ENCODE measurements at regions not wholly inside any gene's neighbourhood (a gene's known extent, or its start where the extent isn't known, plus 50 kb on each side); places are given as distances from the start of the nearest gene placed in this dataset.

DNA sequence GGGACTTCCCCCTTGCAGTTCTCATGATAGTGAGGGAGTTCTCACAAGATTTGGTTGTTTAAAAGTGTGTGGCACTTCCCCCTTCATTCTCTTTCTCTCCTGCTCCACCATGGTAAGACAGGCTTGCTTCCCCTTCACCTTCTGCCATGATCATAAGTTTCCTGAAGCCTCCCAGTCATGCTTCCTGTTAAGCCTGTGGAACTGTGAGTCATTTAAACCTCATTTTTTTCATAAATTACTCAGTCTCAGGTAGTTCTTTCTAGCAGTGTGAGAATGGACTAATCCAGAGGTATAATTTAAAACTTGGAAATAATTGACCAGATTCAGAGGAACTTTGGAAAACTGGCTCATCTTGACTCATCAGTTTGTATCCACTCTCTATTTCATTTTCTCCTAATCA, 129.0 kb downstream of the TMEM47 start:
- no peak overlapping the region for H3K27ac Mint-ChIP-seq (ENCODE audit: unreplicated experiment)
- H3K9me3 Mint-ChIP-seq (ENCODE audit: low read depth), result no peaks in the 10 kb centered on the region
- TF ChIP-seq, protein P1, sequence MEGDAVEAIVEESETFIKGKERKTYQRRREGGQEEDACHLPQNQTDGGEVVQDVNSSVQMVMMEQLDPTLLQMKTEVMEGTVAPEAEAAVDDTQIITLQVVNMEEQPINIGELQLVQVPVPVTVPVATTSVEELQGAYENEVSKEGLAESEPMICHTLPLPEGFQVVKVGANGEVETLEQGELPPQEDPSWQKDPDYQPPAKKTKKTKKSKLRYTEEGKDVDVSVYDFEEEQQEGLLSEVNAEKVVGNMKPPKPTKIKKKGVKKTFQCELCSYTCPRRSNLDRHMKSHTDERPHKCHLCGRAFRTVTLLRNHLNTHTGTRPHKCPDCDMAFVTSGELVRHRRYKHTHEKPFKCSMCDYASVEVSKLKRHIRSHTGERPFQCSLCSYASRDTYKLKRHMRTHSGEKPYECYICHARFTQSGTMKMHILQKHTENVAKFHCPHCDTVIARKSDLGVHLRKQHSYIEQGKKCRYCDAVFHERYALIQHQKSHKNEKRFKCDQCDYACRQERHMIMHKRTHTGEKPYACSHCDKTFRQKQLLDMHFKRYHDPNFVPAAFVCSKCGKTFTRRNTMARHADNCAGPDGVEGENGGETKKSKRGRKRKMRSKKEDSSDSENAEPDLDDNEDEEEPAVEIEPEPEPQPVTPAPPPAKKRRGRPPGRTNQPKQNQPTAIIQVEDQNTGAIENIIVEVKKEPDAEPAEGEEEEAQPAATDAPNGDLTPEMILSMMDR (IDR thresholded peaks at IDR 0.05), result no peak
- H3K27me3 Mint-ChIP-seq (ENCODE audit: low read depth), result peaks cover 3% of the 10 kb centered on the region
- no peak for DNase-seq (ENCODE audit: low spot score)
- no peak overlapping the region for H3K4me3 Mint-ChIP-seq (ENCODE audit: unreplicated experiment)
- H3K36me3 Mint-ChIP-seq (ENCODE audit: low read depth), result no peaks in the 10 kb centered on the region
- H3K4me1 Mint-ChIP-seq (ENCODE audit: low read depth), result peaks cover 3% of the 10 kb centered on the region

DNA sequence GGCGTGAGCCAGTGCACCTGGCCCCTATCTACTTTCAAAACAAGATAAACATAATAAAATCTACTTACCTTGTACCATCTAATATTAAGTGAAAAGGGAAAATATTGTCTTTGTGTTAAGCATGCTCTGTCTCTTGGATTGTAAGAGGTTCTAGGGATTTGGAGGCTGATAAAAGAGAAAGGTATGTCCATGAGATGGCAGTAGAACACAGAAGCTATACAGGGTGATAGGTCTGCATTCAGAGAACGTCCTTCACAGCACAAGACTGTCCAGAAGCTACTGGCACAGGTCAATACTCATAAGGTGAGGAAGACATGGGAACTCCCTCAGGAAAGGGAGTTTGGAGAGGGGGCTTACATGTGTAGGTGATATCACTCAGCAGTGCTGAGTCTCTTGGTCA, 135.5 kb downstream of the TMEM47 start:
- Mint-ChIP-seq H3K36me3 (ENCODE audit: low read depth) (no peaks in the 10 kb centered on the region), H3K27me3 (ENCODE audit: low read depth) (no peaks in the 10 kb centered on the region), H3K4me1 (ENCODE audit: low read depth) (peaks cover 2% of the 10 kb centered on the region), H3K27ac (ENCODE audit: unreplicated experiment) (no peak overlapping the region), H3K4me3 (ENCODE audit: unreplicated experiment) (no peak overlapping the region), H3K9me3 (ENCODE audit: low read depth) (no peaks in the 10 kb centered on the region)
- TF ChIP-seq, protein P1 (IDR thresholded peaks at IDR 0.05), result peak; percentile 49
- DNase-seq (ENCODE audit: low spot score), result no peak

DNA sequence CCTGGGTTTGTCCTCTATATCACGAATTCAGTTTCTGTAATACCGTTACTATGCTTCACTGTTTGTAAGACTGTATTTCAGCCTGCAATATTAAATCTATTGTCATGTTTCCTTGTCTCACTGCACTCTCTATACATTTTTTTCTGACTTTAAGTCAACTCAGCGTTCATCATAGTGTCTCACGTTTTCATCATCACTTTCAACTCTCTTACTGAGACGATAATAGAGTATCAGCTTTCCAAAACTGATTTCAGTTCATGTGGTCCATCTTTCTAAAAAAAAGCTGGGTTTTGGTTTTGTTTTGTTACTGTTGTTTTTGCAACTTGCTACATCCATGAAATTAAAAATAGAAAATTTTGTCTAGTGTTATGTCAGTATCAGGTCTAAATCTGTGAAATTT, 147.7 kb downstream of the TMEM47 start:
- TF ChIP-seq, protein P1 (IDR thresholded peaks at IDR 0.05), result no peak
- H3K4me1 Mint-ChIP-seq (ENCODE audit: low read depth), result no peaks in the 10 kb centered on the region
- DNase-seq (ENCODE audit: low spot score), result no peak
- no peaks in the 10 kb centered on the region for H3K36me3 Mint-ChIP-seq (ENCODE audit: low read depth)
- no peaks in the 10 kb centered on the region for H3K27me3 Mint-ChIP-seq (ENCODE audit: low read depth)
- H3K4me3 Mint-ChIP-seq (ENCODE audit: unreplicated experiment), result no peak overlapping the region
- peaks cover 37% of the 10 kb centered on the region for H3K9me3 Mint-ChIP-seq (ENCODE audit: low read depth)
- no peak overlapping the region for H3K27ac Mint-ChIP-seq (ENCODE audit: unreplicated experiment)

DNA sequence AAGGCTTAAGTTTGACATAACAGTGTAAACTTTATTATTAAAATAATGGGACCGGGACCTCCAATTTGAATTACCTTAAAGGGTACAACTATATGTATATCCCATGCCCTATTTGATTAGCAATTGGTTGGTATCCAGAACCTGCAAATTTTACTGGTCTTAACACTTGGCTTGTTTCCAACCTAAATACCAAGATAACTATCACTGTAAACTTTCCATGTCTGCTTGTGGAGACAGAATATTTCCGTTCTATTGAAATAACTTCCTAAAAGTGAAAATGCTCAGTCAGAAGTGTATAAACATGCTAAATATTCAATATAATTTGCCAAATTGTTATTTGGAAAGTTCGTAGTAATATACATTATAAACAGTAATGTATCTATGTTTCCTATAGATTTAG, 154.0 kb downstream of the TMEM47 start:
- no peak overlapping the region for H3K4me3 Mint-ChIP-seq (ENCODE audit: unreplicated experiment)

DNA sequence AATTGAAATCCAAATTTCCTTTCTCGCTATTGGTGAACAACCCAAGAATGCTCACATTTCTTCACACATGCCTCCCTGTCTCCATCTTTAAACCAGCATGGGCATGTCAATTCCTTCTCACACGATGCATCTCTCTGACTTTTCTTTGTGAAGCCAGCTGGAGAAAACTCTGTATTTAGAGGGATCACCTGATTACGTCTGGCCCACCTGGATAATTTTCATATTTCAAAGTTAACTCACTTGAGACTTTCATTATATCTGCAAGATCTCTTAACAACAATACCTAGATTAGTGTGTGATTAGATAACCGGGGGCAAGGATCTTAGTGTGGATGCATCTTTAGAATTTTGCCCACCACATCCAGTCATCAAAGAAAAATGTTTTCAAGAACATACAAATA, 164.0 kb downstream of the TMEM47 start:
- H3K27ac Mint-ChIP-seq (ENCODE audit: unreplicated experiment), result no peak overlapping the region
- TF ChIP-seq, protein P1 (IDR thresholded peaks at IDR 0.05), result no peak
- H3K36me3 Mint-ChIP-seq (ENCODE audit: low read depth), result no peaks in the 10 kb centered on the region
- H3K4me1 Mint-ChIP-seq (ENCODE audit: low read depth), result no peaks in the 10 kb centered on the region
- H3K4me3 Mint-ChIP-seq (ENCODE audit: unreplicated experiment), result no peak overlapping the region
- H3K9me3 Mint-ChIP-seq (ENCODE audit: low read depth), result no peaks in the 10 kb centered on the region
- no peak for DNase-seq (ENCODE audit: low spot score)
- peaks cover 4% of the 10 kb centered on the region for H3K27me3 Mint-ChIP-seq (ENCODE audit: low read depth)

More for the DNA sequence above, 154.0 kb downstream of the TMEM47 start:
- Mint-ChIP-seq H3K4me1 (ENCODE audit: low read depth) (no peaks in the 10 kb centered on the region), H3K9me3 (ENCODE audit: low read depth) (peaks cover 31% of the 10 kb centered on the region), H3K27me3 (ENCODE audit: low read depth) (no peaks in the 10 kb centered on the region), H3K36me3 (ENCODE audit: low read depth) (no peaks in the 10 kb centered on the region), H3K27ac (ENCODE audit: unreplicated experiment) (no peak overlapping the region)
- TF ChIP-seq, protein P1 (IDR thresholded peaks at IDR 0.05), result no peak
- no peak for DNase-seq (ENCODE audit: low spot score)
